ENCODE measurements at regions not wholly inside any gene's neighbourhood (a gene's known extent, or its start where the extent isn't known, plus 50 kb on each side); places are given as distances from the start of the nearest gene placed in this dataset.
"Not testable (repeated sequence)": the region's sequence is repeated elsewhere in the genome, so short reads cannot be mapped to it uniquely, and the experiment has no call there.

- DNase-seq (ENCODE audit: extremely low read depth in 1 of 2, low read depth in 1 of 2) = no peak
Observed at GRCh38 chr5:57979671-57980070, 480.2 kb downstream of the PLK2 start.

GRCh38 chr5:57976506-57976905, 483.4 kb downstream of the PLK2 start:
- no peak for DNase-seq (ENCODE audit: extremely low read depth in 1 of 2, low read depth in 1 of 2)

- not testable (repeated sequence) for DNase-seq (ENCODE audit: extremely low read depth in 1 of 2, low read depth in 1 of 2)
Observed at GRCh38 chr5:57972099-57972498, 487.8 kb downstream of the PLK2 start.

GRCh38 chr5:57960569-57960968, 478.0 kb upstream of the ACTBL2 start:
- DNase-seq (ENCODE audit: extremely low read depth in 1 of 2, low read depth in 1 of 2) = no peak

GRCh38 chr5:57956636-57957035, 474.0 kb upstream of the ACTBL2 start:
- DNase-seq (ENCODE audit: extremely low read depth in 1 of 2, low read depth in 1 of 2) = no peak

GRCh38 chr5:57955511-57955910, 472.9 kb upstream of the ACTBL2 start:
- no peak for DNase-seq (ENCODE audit: extremely low read depth in 1 of 2, low read depth in 1 of 2)

GRCh38 chr5:57953792-57954191, 471.2 kb upstream of the ACTBL2 start:
- DNase-seq (ENCODE audit: extremely low read depth in 1 of 2, low read depth in 1 of 2) = no peak

GRCh38 chr5:57950616-57951228, 468.1 kb upstream of the ACTBL2 start:
- no peak for DNase-seq (ENCODE audit: extremely low read depth in 1 of 2, low read depth in 1 of 2)

GRCh38 chr5:57948091-57948490, 465.5 kb upstream of the ACTBL2 start:
- DNase-seq (ENCODE audit: extremely low read depth in 1 of 2, low read depth in 1 of 2) = no peak

- DNase-seq (ENCODE audit: extremely low read depth in 1 of 2, low read depth in 1 of 2) = no peak
Observed at GRCh38 chr5:57947181-57947580, 464.6 kb upstream of the ACTBL2 start.

GRCh38 chr5:57940879-57941278, 458.3 kb upstream of the ACTBL2 start:
- no peak for DNase-seq (ENCODE audit: extremely low read depth in 1 of 2, low read depth in 1 of 2)

GRCh38 chr5:57940236-57940635, 457.6 kb upstream of the ACTBL2 start:
- no peak for DNase-seq (ENCODE audit: extremely low read depth in 1 of 2, low read depth in 1 of 2)

- DNase-seq (ENCODE audit: extremely low read depth in 1 of 2, low read depth in 1 of 2) = no peak
Observed at GRCh38 chr5:57939771-57940170, 457.2 kb upstream of the ACTBL2 start.

GRCh38 chr5:57939335-57939734, 456.7 kb upstream of the ACTBL2 start:
- no peak for DNase-seq (ENCODE audit: extremely low read depth in 1 of 2, low read depth in 1 of 2)

- no peak for DNase-seq (ENCODE audit: extremely low read depth in 1 of 2, low read depth in 1 of 2)
Observed at GRCh38 chr5:57938174-57938557, 455.6 kb upstream of the ACTBL2 start.

- DNase-seq (ENCODE audit: extremely low read depth in 1 of 2, low read depth in 1 of 2) = no peak
Observed at GRCh38 chr5:57937501-57938173, 455.0 kb upstream of the ACTBL2 start.

GRCh38 chr5:57937025-57937424, 454.4 kb upstream of the ACTBL2 start:
- no peak for DNase-seq (ENCODE audit: extremely low read depth in 1 of 2, low read depth in 1 of 2)

- no peak for DNase-seq (ENCODE audit: extremely low read depth in 1 of 2, low read depth in 1 of 2)
Observed at GRCh38 chr5:57932761-57933160, 450.1 kb upstream of the ACTBL2 start.

GRCh38 chr5:57931807-57932206, 449.2 kb upstream of the ACTBL2 start:
- DNase-seq (ENCODE audit: extremely low read depth in 1 of 2, low read depth in 1 of 2) = no peak

GRCh38 chr5:57931352-57931751, 448.7 kb upstream of the ACTBL2 start:
- no peak for DNase-seq (ENCODE audit: extremely low read depth in 1 of 2, low read depth in 1 of 2)

GRCh38 chr5:57929271-57929670, 446.7 kb upstream of the ACTBL2 start:
- no peak for DNase-seq (ENCODE audit: extremely low read depth in 1 of 2, low read depth in 1 of 2)

- DNase-seq (ENCODE audit: extremely low read depth in 1 of 2, low read depth in 1 of 2) = not testable (repeated sequence)
Observed at GRCh38 chr5:57923094-57923493, 440.5 kb upstream of the ACTBL2 start.

- no peak for DNase-seq (ENCODE audit: extremely low read depth in 1 of 2, low read depth in 1 of 2)
Observed at GRCh38 chr5:57917004-57917403, 434.4 kb upstream of the ACTBL2 start.
